ENCODE measurements at regions not wholly inside any gene's neighbourhood (a gene's known extent, or its start where the extent isn't known, plus 50 kb on each side); places are given as distances from the start of the nearest gene placed in this dataset.
"Not testable (repeated sequence)": the region's sequence is repeated elsewhere in the genome, so short reads cannot be mapped to it uniquely, and the experiment has no call there.

DNA sequence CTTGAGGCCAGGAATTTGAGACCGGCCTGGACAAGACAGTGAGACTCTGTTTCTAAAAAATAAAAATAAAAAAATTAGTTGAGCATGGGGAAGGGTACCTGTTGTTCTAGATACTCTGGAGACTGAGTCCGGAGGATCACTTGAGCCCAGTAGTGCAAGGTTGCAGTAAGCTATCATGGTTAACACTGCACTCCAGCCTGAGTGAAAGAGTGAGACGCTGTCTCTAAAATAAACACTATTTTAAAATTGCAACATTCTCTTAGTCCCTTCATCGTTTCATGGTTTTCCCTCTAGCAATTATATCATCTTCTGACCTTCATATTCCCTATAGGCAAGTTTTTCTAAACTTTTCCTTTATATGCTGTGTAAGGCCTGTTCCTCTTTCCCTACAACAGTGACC is 248.5 kb downstream of the VAPA start:
- DNase-seq (ENCODE audit: extremely low read depth, low read depth, low spot score) = no peak

DNA sequence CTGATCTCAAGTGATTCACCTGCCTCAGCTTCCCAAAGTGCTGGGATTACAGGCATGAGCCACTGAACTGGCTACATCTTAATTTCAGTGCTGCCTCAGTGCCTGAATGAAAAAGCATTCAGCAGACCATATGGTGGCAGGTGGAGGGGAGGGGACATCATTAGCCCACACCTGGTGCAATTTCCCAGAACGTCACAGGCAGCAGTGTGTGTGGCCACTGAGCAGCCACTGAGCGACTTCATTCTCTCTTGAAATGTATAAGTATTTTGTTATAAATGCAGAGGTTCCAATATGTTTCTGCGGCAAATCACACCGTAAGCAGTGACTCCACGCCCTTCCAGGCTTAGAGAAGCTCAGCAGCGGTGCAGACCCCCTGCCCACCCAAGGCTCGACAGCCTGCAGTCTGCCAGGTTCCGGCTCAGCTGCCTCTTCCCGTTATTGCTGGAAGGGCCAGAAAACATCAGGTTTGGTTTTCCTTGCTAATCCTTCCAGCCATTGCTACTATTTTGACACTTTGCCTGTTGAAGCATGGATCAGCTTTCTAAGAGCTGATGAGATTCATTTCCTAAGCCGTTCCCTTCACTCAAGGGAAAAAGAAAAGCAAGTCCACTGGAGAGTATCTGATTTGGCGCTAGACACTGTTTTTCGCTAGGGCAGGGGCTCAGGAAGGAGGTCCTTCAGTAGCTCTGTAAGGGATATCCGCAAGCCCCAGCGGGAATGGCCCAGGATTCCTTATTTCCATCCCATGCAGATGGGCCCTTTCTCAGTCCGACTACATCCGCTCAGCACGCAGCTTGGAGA is 250.7 kb downstream of the VAPA start:
- DNase-seq (ENCODE audit: extremely low read depth, low read depth, low spot score) = no peak

DNA sequence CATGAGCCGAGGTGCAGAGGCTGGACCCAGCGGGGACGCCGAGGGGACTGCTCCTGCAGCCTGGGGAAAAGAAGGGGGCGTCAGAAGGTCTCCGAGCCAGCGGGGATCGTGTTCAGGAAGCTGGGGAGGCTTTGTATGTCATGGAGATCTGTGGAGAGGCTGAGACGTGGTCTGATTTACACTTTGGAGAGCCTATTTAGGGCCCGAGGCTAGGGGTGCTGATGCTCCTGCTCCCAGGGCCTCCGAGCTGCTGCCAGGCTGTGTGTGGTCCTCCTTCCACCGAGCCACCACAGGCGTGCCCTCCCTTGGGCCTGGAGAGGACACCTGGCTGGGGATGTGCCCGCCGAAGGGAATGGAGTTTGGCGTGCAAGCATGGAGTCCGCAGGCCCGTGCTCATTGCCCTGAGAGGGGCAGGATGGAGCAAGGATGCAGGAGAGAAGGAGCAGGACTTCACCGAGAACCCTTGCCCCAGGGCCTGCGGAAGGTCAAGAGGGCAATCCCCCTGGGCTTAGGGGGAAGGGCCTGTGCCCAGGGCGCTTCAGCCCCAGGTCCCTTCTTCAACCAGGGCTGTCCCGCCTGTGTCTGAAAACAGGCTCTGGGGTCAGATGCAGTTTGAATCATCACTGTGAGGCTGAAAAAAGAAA is 252.5 kb downstream of the VAPA start:
- DNase-seq (ENCODE audit: extremely low read depth, low read depth, low spot score) = no peak

DNA sequence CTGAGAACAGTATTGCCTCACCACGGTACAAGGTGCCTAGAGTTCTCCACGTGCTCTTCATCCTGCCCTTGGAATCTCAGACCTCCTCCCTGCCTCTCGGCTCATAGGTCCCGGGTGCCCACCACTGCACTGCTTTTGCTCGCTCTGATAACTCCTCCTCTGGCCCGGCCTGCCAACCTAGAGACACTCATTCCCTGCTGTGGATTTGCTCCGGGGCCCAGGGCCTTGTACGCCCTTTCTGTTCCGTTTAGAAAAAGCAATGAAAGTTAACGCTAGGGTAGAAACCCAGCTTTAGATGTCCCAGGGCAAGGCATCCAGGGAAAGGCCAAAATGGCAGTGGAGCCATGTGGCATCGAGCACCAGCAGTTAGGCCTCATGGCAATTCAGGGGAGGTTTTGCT is 253.9 kb downstream of the VAPA start:
- no peak for DNase-seq (ENCODE audit: extremely low read depth, low read depth, low spot score)

GRCh38 chr18:10168477-10168876 is 254.7 kb downstream of the VAPA start:
- DNase-seq (ENCODE audit: extremely low read depth, low read depth, low spot score) = no peak

- DNase-seq (ENCODE audit: extremely low read depth, low read depth, low spot score) = peak; percentile 5
Measured at GRCh38 chr18:10169064-10169562, 255.3 kb downstream of the VAPA start.

DNA sequence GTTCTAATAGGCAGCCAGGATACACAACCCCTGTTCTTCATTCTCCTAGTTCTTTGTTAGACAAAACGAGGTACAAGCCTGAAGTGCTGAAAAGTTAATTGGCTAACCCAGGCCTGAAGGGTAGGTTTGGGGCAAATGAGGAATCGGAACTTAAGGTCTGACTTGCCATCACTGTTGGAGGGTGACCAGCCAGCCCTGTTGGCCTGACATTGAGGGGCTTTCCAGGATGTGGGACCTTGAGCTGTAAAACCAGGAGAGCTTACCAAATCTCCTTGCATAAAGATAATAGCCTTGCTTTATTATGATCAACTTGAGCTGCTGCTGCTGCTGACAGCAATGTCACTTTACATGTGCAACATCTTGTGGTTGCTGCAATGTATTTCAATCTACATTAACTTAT is 256.0 kb downstream of the VAPA start:
- no peak for DNase-seq (ENCODE audit: extremely low read depth, low read depth, low spot score)

DNA sequence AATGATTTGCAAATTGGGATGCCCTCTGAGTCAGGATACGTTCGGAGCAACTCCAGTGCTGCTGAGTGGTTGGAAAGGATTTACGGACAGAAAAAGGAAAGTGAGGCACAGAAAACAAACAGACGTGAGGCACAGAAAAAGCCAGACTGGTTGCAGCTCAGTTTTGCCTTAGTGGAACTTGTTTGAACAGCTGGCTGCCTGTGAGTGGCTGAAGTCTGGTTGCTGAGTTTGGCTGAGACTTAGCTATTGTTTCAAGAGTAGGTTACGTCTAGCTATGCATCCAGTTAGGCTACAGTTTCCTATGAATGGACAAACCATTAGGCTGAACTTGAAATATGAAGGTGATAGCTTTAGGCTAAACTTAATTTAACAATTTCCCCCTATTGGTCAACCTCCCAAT is 256.6 kb downstream of the VAPA start:
- DNase-seq (ENCODE audit: extremely low read depth, low read depth, low spot score) = peak; percentile 20

GRCh38 chr18:10175333-10175732 is 261.5 kb downstream of the VAPA start:
- not testable (repeated sequence) for DNase-seq (ENCODE audit: extremely low read depth, low read depth, low spot score)

DNA sequence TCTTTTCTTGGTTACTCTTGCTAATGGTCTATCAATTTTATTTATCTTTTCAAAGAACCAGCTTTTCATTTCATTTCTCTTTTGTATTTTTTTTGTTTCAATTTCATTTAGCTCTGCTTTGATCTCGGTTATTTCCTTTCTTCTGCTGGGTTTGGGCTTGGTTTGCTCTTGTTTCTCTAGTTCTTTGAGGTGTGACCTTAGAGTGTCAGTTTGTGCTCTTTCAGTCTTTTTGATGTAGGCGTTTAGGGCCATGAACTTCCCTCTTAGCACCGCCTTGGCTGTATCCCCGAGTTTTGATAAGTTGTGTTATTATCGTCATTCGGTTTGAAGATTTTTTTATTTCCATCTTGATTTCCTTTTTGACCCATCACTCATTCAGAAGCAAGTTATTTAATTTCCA is 265.5 kb downstream of the VAPA start:
- not testable (repeated sequence) for DNase-seq (ENCODE audit: extremely low read depth, low read depth, low spot score)

DNA sequence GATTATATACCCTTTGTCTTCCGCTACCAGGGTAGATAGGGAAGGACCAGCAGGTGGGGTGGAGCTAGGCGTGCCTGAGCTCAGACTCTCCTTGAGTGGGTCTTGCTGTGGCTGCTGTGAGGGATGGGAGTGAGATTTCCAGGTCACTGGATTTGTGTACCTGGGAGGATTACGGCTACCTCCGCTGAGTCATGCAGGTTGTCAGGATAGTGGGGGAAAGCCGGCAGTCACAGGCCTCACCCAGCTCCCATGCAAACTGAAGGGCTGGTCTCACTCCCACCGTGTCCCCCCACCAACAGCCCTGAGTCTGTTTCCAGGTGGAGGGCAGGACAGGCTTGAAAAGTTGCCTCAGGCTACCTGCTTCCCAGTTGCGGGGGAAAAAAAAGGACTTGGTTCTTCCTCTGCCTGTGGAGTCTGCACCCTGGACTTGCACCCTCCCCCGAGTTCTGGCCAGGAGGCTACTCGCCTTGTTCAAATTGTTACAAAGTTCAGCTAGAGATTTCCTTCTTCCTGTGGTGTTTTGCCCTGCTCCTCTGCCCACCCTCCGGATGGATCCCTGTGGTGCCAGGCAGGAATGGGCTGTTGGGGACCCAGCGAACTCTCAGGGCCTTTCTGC is 268.3 kb downstream of the VAPA start:
- DNase-seq (ENCODE audit: extremely low read depth, low read depth, low spot score) = no peak

DNA sequence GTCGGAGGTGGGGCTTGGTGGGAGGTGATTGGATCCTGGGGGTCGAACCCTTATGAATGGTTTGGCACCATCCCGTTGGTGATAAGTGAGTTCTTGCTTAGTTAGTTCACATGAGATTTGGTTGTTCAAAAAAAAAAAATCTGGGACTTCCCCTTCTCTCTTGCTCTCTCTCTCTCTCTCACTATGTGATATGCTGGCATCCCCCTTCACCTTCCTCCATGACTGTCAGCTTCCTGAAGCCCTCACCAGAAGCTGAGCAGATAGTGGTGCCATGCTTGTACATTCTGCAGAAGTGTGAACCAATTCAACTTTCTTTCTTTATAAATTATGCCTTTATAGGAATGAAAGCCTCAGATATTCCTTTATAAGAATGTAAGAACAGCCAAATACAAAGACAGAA is 269.7 kb upstream of the APCDD1 start:
- no peak for DNase-seq (ENCODE audit: extremely low read depth, low read depth, low spot score)

GRCh38 chr18:10188971-10189810 is 265.2 kb upstream of the APCDD1 start:
- no peak for DNase-seq (ENCODE audit: extremely low read depth, low read depth, low spot score)

DNA sequence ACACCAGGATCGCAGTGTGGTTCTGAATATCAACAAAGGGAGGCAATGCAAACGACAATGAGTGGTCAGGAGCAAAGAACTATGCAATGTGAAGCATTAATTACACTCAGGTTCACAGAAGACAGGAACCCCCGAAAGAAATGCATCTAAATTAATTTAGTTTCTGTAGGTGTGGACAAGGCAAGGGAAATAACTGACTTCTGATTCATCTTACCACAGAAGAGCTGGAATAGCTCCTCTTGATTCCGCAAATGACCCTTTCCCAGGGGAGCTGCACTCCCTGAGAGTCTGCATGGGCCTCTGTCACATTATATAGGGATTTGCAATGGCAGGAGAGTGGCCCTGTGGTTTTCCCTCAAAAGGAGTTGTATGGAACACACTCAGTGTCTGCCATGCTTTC is 263.9 kb upstream of the APCDD1 start:
- DNase-seq (ENCODE audit: extremely low read depth, low read depth, low spot score) = no peak

DNA sequence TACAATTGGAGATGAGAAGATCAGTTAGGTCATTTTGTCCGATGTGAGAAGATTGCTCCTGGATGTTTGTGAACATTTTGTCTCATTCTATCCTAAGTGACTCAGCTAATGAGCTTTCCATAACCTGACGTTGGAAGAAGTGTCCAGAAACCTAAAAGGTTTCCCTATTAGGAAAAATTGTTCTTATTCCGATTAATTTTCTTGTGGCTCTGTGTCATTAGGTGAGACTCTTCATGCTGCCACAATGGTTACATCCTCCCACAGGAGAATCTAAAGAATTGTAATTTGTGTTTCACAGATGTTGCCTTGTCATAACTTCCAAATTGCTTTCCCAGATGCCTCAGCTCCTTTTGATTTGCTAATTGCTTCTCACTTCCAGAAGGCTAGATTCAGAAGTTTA is 261.0 kb upstream of the APCDD1 start:
- DNase-seq (ENCODE audit: extremely low read depth, low read depth, low spot score) = no peak

DNA sequence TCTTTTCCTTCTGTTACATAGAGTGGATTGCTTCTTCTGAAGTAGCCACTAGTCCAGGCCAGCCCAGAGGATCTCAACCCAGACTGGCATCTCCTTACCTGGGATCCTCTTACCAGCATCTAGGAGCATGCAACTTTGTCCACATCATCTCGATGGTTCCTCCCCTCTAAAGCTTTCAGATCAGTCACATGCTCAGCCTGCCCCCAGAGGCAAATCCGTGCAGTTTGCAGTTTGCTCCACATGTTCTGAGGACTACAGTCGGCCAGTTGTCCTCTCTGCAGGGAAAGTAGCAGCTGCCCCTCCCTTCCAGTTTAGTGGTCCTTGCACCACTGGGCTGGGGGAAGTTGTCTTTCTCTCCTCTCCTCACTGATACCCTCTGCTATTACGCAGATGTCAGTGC is 259.8 kb upstream of the APCDD1 start:
- no peak for DNase-seq (ENCODE audit: extremely low read depth, low read depth, low spot score)

- no peak for DNase-seq (ENCODE audit: extremely low read depth, low read depth, low spot score)
Measured at GRCh38 chr18:10195529-10195928, 258.9 kb upstream of the APCDD1 start.

- no peak for DNase-seq (ENCODE audit: extremely low read depth, low read depth, low spot score)
Measured at GRCh38 chr18:10197097-10197496, 257.3 kb upstream of the APCDD1 start.

DNA sequence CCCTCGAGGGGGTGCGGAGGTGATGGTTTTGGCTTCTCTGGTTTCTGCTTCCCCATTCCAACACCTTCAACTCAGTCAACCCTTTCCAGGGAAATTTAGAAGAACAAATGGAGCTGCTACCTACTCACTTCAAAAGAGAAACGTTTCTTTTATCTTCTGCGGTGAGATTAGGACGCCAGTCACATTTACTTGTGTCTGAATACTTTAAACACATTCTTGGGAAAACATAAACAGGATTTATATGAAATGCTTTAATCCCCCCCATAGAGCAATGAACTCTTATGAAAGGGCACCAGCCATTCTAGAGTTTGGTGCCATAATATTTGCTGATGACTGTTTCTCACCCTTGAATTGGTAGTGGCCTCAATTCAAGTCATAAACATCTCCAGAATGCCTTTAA is 253.2 kb upstream of the APCDD1 start:
- DNase-seq (ENCODE audit: extremely low read depth, low read depth, low spot score) = no peak

GRCh38 chr18:10201659-10202058 is 252.8 kb upstream of the APCDD1 start:
- DNase-seq (ENCODE audit: extremely low read depth, low read depth, low spot score) = no peak

GRCh38 chr18:10202845-10203321 is 251.6 kb upstream of the APCDD1 start:
- DNase-seq (ENCODE audit: extremely low read depth, low read depth, low spot score) = no peak
